Psoas muscle (tissue), 7 donors: ENCODE measurements at regions not wholly inside any gene's neighbourhood (a gene's known extent, or its start where the extent isn't known, plus 50 kb on each side); places are given as distances from the start of the nearest gene placed in this dataset.

Source experiments
- ATAC-seq, 4 donors: fragments of 200-7000 bp; cut with Tn5 transposase; one replicate each; pipeline ENCODE4 v1.9.1; 2020; ENCODE audit warnings: moderate library complexity in 3 of 4, mild to moderate bottlenecking in 2 of 4
- DNase-seq, 2 donors: peaks; one replicate each; pipeline ENCODE4 v3.0.0-alpha.2; 2020
- H3K27ac ChIP-seq: fragments of 200-600 bp; one replicate; pipeline ENCODE4 v1.8.0; 2022
- H3K27me3 ChIP-seq, 3 donors: fragments of 200-600 bp in 1 of 3; one replicate each; pipeline versions ENCODE4 v1.6.1 to v1.8.0; 2013 to 2022; ENCODE audit warnings: low read length in 2 of 3, mild to moderate bottlenecking in 2 of 3, moderate library complexity in 1 of 3; ENCODE audit not compliant: insufficient read depth in 3 of 3
- H3K36me3 ChIP-seq, 2 donors: fragments of 200-600 bp in 1 of 2; one replicate each; pipeline versions ENCODE4 v1.6.1 to v1.8.0; 2013 to 2022; ENCODE audit warnings: low read depth in 1 of 2, mild to moderate bottlenecking in 1 of 2, moderate library complexity in 1 of 2; ENCODE audit not compliant: insufficient read depth in 1 of 2
- H3K4me1 ChIP-seq: fragments of 200-600 bp; one replicate; pipeline ENCODE4 v1.8.0; 2022
- H3K4me3 ChIP-seq: fragments of 200-600 bp; one replicate; pipeline ENCODE4 v1.8.0; 2022; ENCODE audit warnings: mild to moderate bottlenecking
- H3K9me3 ChIP-seq: fragments of 200-600 bp; one replicate; pipeline ENCODE4 v1.8.0; 2022
- CTCF ChIP-seq: fragments of 200-600 bp; IDR thresholded peaks from one replicate; pipeline ENCODE4 v1.8.0; 2022; ENCODE audit warnings: antibody characterized with exemption
- WGBS, 3 donors: extraction: QIAGEN DNeasy Blood & Tissue Kit; methylation state at CpG; one replicate each; pipeline versions ENCODE4 v1.1.6 to v1.1.7; 2013; 5-methylcytosine and 5-hydroxymethylcytosine counted together
- intact Hi-C, 2 donors: fragments of 100-400 bp; cut with DNase I; formaldehyde crosslinking; loops; one replicate each; pipeline versions ENCODE4 v1.11.0 to v1.14.2; 2022
- donor health status: healthy with polysubstance abuse.
- donor health status: DM: no; HTN: no; CAD: no; lungs with moderate emphysema.
- donor health status: Bipolar disorder and iron deficiency.
- donor health status: healthy.
- donor health status: DM: yes; HTN: yes; CAD: no.
- donor health status: DM: no; HTN: no; CAD: no.
- donor health status: DM: yes; HTN: yes; CAD: no.

- WGBS, 3 donors: 57 to 64% (median 60%) methylated on average over 2 of the region's 2 CpGs
These were observed 215.8 kb upstream of the CADM2 start for GRCh38 chr3:84742915-84743425.

GRCh38 chr3:84744130-84744529 is 214.7 kb upstream of the CADM2 start:
- DNase-seq (no peak), ATAC-seq (no peak)
- Histone ChIP-seq H3K27ac (no peak overlapping the region), H3K9me3 (no peaks in the 10 kb centered on the region), H3K36me3 (no peaks in the 10 kb centered on the region), H3K27me3 (no peaks in the 10 kb centered on the region), H3K4me3 (no peak overlapping the region), H3K4me1 (no peaks in the 10 kb centered on the region)
- no peak for TF ChIP-seq CTCF
- WGBS, 3 donors: 91 to 95% (median 91%) methylated on average over 1 of the region's 1 CpG
- intact Hi-C loops: no loop called here

More at GRCh38 chr3:84742915-84743425, 215.8 kb upstream of the CADM2 start:
- DNase-seq: no peak
- no peaks in the 10 kb centered on the region for H3K36me3 ChIP-seq
- no peaks in the 10 kb centered on the region for H3K9me3 ChIP-seq
- intact Hi-C loops: no loop called here
- H3K27ac ChIP-seq: no peak overlapping the region
- no peaks in the 10 kb centered on the region for H3K4me1 ChIP-seq
- ATAC-seq: no peak
- H3K27me3 ChIP-seq: no peaks in the 10 kb centered on the region
- H3K4me3 ChIP-seq: no peak overlapping the region
- TF ChIP-seq CTCF: no peak

- DNase-seq (peak in 1 of 2 donors; percentile 26), ATAC-seq (no peak)
- WGBS, 3 donors: 80 to 86% (median 81%) methylated on average over 13 of the region's 13 CpGs
- no peak overlapping the region for H3K4me3 ChIP-seq
- H3K9me3 ChIP-seq: no peaks in the 10 kb centered on the region
- no peak for TF ChIP-seq CTCF
- intact Hi-C loops: no loop called here
- no peak overlapping the region for H3K27ac ChIP-seq
- no peaks in the 10 kb centered on the region for H3K4me1 ChIP-seq
- H3K36me3 ChIP-seq: no peaks in the 10 kb centered on the region
- no peaks in the 10 kb centered on the region for H3K27me3 ChIP-seq
These were observed 202.9 kb upstream of the CADM2 start for GRCh38 chr3:84755860-84756259.

GRCh38 chr3:84759361-84759760 is 199.4 kb upstream of the CADM2 start:
- no peaks in the 10 kb centered on the region for H3K9me3 ChIP-seq
- WGBS, 3 donors: 68 to 70% (median 70%) methylated on average over 4 of the region's 4 CpGs
- no peaks in the 10 kb centered on the region for H3K4me1 ChIP-seq
- no peaks in the 10 kb centered on the region for H3K36me3 ChIP-seq
- intact Hi-C loops: no loop called here
- H3K27ac ChIP-seq: no peak overlapping the region
- H3K27me3 ChIP-seq: no peaks in the 10 kb centered on the region
- no peak for TF ChIP-seq CTCF
- no peak for ATAC-seq
- H3K4me3 ChIP-seq: no peak overlapping the region
- DNase-seq: peak in 1 of 2 donors; percentile 30

GRCh38 chr3:84772841-84773240 is 185.9 kb upstream of the CADM2 start:
- Histone ChIP-seq H3K4me3 (no peak overlapping the region), H3K4me1 (no peaks in the 10 kb centered on the region), H3K9me3 (no peaks in the 10 kb centered on the region), H3K27me3 (no peaks in the 10 kb centered on the region), H3K36me3 (no peaks in the 10 kb centered on the region), H3K27ac (no peak overlapping the region)
- 62 to 70% (median 68%) methylated on average over 1 of the region's 1 CpG for WGBS, 3 donors
- intact Hi-C loops: no loop called here
- DNase-seq (no peak), ATAC-seq (no peak)
- TF ChIP-seq CTCF: no peak
